H9 (cell line): ENCODE measurements at regions not wholly inside any gene's neighbourhood (a gene's known extent, or its start where the extent isn't known, plus 50 kb on each side); places are given as distances from the start of the nearest gene placed in this dataset.

Source experiments
- DNase-seq: peaks from one replicate; pipeline ENCODE4 v3.0.0-alpha.2; 2017
- H2AFZ ChIP-seq: one replicate; pipeline ENCODE4 v1.6.1; 2013; ENCODE audit warnings: mild to moderate bottlenecking, low read length, control low read depth, moderate library complexity
- H2AK5ac ChIP-seq: 2 replicates; pipeline ENCODE4 v1.6.1; 2013; ENCODE audit warnings: low read length, control low read depth, mixed read lengths; ENCODE audit not compliant: insufficient read length
- H2BK120ac ChIP-seq: one replicate; pipeline ENCODE4 v1.6.1; 2013; ENCODE audit warnings: low read depth, mild to moderate bottlenecking, low read length, control low read depth, inconsistent platforms; ENCODE audit not compliant: poor library complexity, severe bottlenecking
- H2BK12ac ChIP-seq: 2 replicates; pipeline ENCODE4 v1.6.1; 2013; ENCODE audit warnings: low read length, control low read depth, mixed read lengths, low read depth; ENCODE audit not compliant: insufficient read length
- H2BK15ac ChIP-seq: 2 replicates; pipeline ENCODE4 v1.6.1; 2013; ENCODE audit warnings: low read depth, low read length, control low read depth
- H2BK20ac ChIP-seq: one replicate; pipeline ENCODE4 v1.6.1; 2013; ENCODE audit warnings: low read depth, mild to moderate bottlenecking, low read length, control low read depth, inconsistent platforms; ENCODE audit not compliant: poor library complexity, severe bottlenecking
- H2BK5ac ChIP-seq: 2 replicates; pipeline ENCODE4 v1.6.1; 2013; ENCODE audit warnings: low read length, control low read depth, mixed read lengths; ENCODE audit not compliant: insufficient read length
- H3K14ac ChIP-seq: 2 replicates; pipeline ENCODE4 v1.6.1; 2013; ENCODE audit warnings: low read length, control low read depth; ENCODE audit not compliant: insufficient read depth
- H3K18ac ChIP-seq: 2 replicates; pipeline ENCODE4 v1.6.1; 2013; ENCODE audit warnings: low read depth, mild to moderate bottlenecking, mixed read lengths, low read length, control low read depth; ENCODE audit not compliant: insufficient read length
- H3K23ac ChIP-seq: 2 replicates; pipeline ENCODE4 v1.6.1; 2013; ENCODE audit warnings: low read length, control low read depth, mixed read lengths, low read depth; ENCODE audit not compliant: insufficient read length
- H3K23me2 ChIP-seq: 2 replicates; pipeline ENCODE4 v1.6.1; 2013; ENCODE audit warnings: low read depth, mild to moderate bottlenecking, mixed read lengths, low read length, control low read depth; ENCODE audit not compliant: insufficient read length, poor library complexity, severe bottlenecking
- H3K27ac ChIP-seq: 2 replicates; pipeline ENCODE4 v1.5.1; 2013; ENCODE audit warnings: low read length, control low read depth, mixed read lengths, low read depth; ENCODE audit not compliant: insufficient read length
- H3K27me3 ChIP-seq: 2 replicates; pipeline ENCODE4 v1.6.1; 2013; ENCODE audit warnings: low read length, control low read depth, inconsistent platforms; ENCODE audit not compliant: insufficient read depth
- H3K4ac ChIP-seq: 2 replicates; pipeline ENCODE4 v1.6.1; 2013; ENCODE audit warnings: low read depth, mild to moderate bottlenecking, control low read depth, inconsistent platforms, low read length, moderate library complexity
- H3K4me1 ChIP-seq: 2 replicates; pipeline ENCODE4 v1.6.1; 2013; ENCODE audit warnings: low read length, control low read depth, inconsistent platforms; ENCODE audit not compliant: insufficient read depth
- H3K4me2 ChIP-seq: 2 replicates; pipeline ENCODE4 v1.6.1; 2013; ENCODE audit warnings: low read length, control low read depth, mixed read lengths; ENCODE audit not compliant: insufficient read length, insufficient read depth
- H3K56ac ChIP-seq: 2 replicates; pipeline ENCODE4 v1.6.1; 2013; ENCODE audit warnings: low read depth, mild to moderate bottlenecking, mixed read lengths, low read length, control low read depth; ENCODE audit not compliant: insufficient read length
- H3K79me1 ChIP-seq: 2 replicates; pipeline ENCODE4 v1.6.1; 2013; ENCODE audit warnings: low read depth, mild to moderate bottlenecking, moderate library complexity, low read length, control low read depth, inconsistent platforms; ENCODE audit not compliant: insufficient read depth, poor library complexity, severe bottlenecking
- H3K79me2 ChIP-seq: 2 replicates; pipeline ENCODE4 v1.6.1; 2013; ENCODE audit warnings: low read length, control low read depth, inconsistent platforms; ENCODE audit not compliant: insufficient read depth
- H3K9ac ChIP-seq: 2 replicates; pipeline ENCODE4 v1.6.1; 2013; ENCODE audit warnings: low read length, control low read depth, mixed read lengths; ENCODE audit not compliant: insufficient read length; ENCODE audit errors: extremely low read depth
- H3K9me3 ChIP-seq: one replicate; pipeline ENCODE4 v1.6.1; 2013; ENCODE audit warnings: low read depth, low read length, inconsistent platforms; ENCODE audit not compliant: control insufficient read depth
- H3T11ph ChIP-seq: one replicate; pipeline ENCODE4 v1.6.1; 2013; ENCODE audit warnings: mild to moderate bottlenecking, low read length, control low read depth, inconsistent platforms
- H4K20me1 ChIP-seq: one replicate; pipeline ENCODE4 v1.6.1; 2013; ENCODE audit not compliant: control insufficient read depth, insufficient read length, insufficient read depth
- H4K5ac ChIP-seq: 2 replicates; pipeline ENCODE4 v1.6.1; 2013; ENCODE audit warnings: low read depth, mild to moderate bottlenecking, mixed read lengths, low read length, control low read depth; ENCODE audit not compliant: insufficient read length
- H4K8ac ChIP-seq: replicated peaks from 2 replicates; pipeline ENCODE4 v1.6.1; 2013; ENCODE audit warnings: low read length, control low read depth, mixed read lengths, low read depth; ENCODE audit not compliant: insufficient read length
- H4K91ac ChIP-seq: 2 replicates; pipeline ENCODE4 v1.6.1; 2013; ENCODE audit warnings: low read depth, mild to moderate bottlenecking, moderate library complexity, mixed read lengths, low read length, control low read depth; ENCODE audit not compliant: insufficient read length
- H3K27ac Mint-ChIP-seq, 3 experiments: 2 replicates in 2 of 3; 3 replicates in 1 of 3; pipeline ENCODE4 v1.8.0; 2020 to 2021; ENCODE audit warnings: mixed read lengths in 3 of 3, mild to moderate bottlenecking in 1 of 3, moderate library complexity in 1 of 3
- H3K27me3 Mint-ChIP-seq: 2 replicates; pipeline ENCODE4 v1.8.0; 2021; ENCODE audit warnings: low read depth, mild to moderate bottlenecking, moderate library complexity, mixed read lengths
- H3K36me3 Mint-ChIP-seq, 3 experiments: 2 replicates in 2 of 3; 3 replicates in 1 of 3; pipeline ENCODE4 v1.8.0; 2020 to 2021; ENCODE audit warnings: low read depth in 3 of 3, mixed read lengths in 3 of 3; ENCODE audit not compliant: insufficient read depth in 1 of 3
- H3K4me1 Mint-ChIP-seq, 2 experiments: 2 replicates each; pipeline ENCODE4 v1.8.0; 2020; ENCODE audit warnings: mixed read lengths in 2 of 2
- H3K4me3 Mint-ChIP-seq, 2 experiments: 2 replicates in 1 of 2; 3 replicates in 1 of 2; pipeline ENCODE4 v1.8.0; 2020 to 2021; ENCODE audit warnings: mild to moderate bottlenecking in 2 of 2, mixed read lengths in 2 of 2, moderate library complexity in 1 of 2
- H3K9me3 Mint-ChIP-seq, 2 experiments: 2 replicates in 1 of 2; 3 replicates in 1 of 2; pipeline ENCODE4 v1.8.0; 2020; ENCODE audit warnings: mild to moderate bottlenecking in 2 of 2, mixed read lengths in 2 of 2, moderate library complexity in 1 of 2
- WGBS: extraction: QIAGEN DNeasy Blood & Tissue Kit; methylation state at CpG from one replicate; pipeline ENCODE4 v1.1.7; 2013; ENCODE audit warnings: missing lambda C conversion rate, low lambda C conversion rate, mixed read lengths; ENCODE audit not compliant: insufficient read length; ENCODE audit errors: extremely low coverage; 5-methylcytosine and 5-hydroxymethylcytosine counted together
- TF ChIP-seq, protein P1 (sequence below): fragments of 200-600 bp; sonication (generic); conservative IDR thresholded peaks from 3 replicates; pipeline ENCODE4 v1.8.0; 2021; ENCODE audit warnings: antibody characterized with exemption, mild to moderate bottlenecking

DNA sequence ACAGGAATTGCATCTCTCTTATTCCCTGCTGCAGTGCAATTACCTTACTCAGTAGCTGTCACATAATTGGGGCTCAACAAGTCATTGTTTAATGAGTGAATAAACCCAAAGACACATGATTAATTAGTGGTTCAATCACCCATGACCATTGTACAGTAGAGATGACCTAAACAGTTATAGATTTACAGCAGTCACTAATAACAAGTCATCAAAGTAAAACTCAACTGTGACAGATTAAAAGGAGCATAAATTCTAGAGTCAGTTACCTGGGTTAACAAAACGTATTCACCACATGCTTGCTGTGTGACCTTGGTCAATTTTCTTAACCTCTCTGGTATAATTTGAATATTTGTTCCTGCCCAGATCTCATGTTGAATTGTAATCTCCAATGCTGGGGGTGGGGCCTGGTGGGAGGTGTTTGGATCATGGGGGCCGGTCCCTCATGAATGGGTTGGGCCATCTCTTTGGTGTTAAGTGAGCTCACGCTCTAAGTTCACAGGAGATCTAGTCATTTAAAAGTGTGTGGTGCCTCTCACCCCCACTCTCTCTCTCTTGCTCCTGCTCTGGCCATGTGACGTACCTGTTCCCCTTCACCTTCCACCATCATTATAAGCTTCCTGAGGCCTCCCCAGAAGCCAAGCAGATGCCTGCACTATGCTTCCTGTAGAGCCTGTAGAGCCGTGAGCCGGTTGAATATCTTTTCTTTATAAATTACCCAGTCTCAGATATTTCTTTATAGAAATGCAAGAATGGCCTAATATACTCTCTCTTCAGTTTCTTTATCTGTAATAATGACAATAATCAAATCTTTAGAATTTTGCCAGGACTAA lies 141.9 kb upstream of the PLEKHG7 start:
- no CpG with 5 or more reads among the region's 6 CpGs for WGBS
- no peak overlapping the region for H2AK5ac ChIP-seq
- H3K4ac ChIP-seq: no peak overlapping the region
- no peak overlapping the region for H2AFZ ChIP-seq
- no peak overlapping the region for H3K9ac ChIP-seq
- H3K18ac ChIP-seq: no peak overlapping the region
- no peak overlapping the region; a peak in 1 of 7 replicates for H3K27ac Mint-ChIP-seq
- H3K79me2 ChIP-seq: no peaks in the 10 kb centered on the region
- no peaks in the 10 kb centered on the region for H3K23me2 ChIP-seq
- H3K56ac ChIP-seq: no peak overlapping the region
- H3K4me1 Mint-ChIP-seq: peaks cover 7 to 8% of the 10 kb centered on the region in 2 experiments; a peak in 3 of 4 replicates
- no peak overlapping the region for H2BK20ac ChIP-seq
- TF ChIP-seq, protein P1, sequence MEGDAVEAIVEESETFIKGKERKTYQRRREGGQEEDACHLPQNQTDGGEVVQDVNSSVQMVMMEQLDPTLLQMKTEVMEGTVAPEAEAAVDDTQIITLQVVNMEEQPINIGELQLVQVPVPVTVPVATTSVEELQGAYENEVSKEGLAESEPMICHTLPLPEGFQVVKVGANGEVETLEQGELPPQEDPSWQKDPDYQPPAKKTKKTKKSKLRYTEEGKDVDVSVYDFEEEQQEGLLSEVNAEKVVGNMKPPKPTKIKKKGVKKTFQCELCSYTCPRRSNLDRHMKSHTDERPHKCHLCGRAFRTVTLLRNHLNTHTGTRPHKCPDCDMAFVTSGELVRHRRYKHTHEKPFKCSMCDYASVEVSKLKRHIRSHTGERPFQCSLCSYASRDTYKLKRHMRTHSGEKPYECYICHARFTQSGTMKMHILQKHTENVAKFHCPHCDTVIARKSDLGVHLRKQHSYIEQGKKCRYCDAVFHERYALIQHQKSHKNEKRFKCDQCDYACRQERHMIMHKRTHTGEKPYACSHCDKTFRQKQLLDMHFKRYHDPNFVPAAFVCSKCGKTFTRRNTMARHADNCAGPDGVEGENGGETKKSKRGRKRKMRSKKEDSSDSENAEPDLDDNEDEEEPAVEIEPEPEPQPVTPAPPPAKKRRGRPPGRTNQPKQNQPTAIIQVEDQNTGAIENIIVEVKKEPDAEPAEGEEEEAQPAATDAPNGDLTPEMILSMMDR: no peak
- H3K4me3 Mint-ChIP-seq: no peak overlapping the region
- no peak overlapping the region for H4K5ac ChIP-seq
- H2BK120ac ChIP-seq: no peak overlapping the region
- H4K20me1 ChIP-seq: no peaks in the 10 kb centered on the region
- H3K36me3 Mint-ChIP-seq: no peaks in the 10 kb centered on the region
- no peaks in the 10 kb centered on the region for H3K9me3 Mint-ChIP-seq
- no peak overlapping the region for H2BK5ac ChIP-seq
- no peak overlapping the region for H3K4me2 ChIP-seq
- H3K9me3 ChIP-seq: no peaks in the 10 kb centered on the region
- no peak overlapping the region for H3K23ac ChIP-seq
- no peak overlapping the region for H4K8ac ChIP-seq
- no peak overlapping the region for H2BK12ac ChIP-seq
- H3K79me1 ChIP-seq: no peaks in the 10 kb centered on the region
- H2BK15ac ChIP-seq: no peak overlapping the region
- H3K14ac ChIP-seq: no peak overlapping the region
- H3K27me3 ChIP-seq: no peaks in the 10 kb centered on the region
- no peak overlapping the region for H3T11ph ChIP-seq
- no peak for DNase-seq
- H4K91ac ChIP-seq: no peak overlapping the region
- H3K27ac ChIP-seq: no peak overlapping the region
- no peaks in the 10 kb centered on the region; the same call in 1 of the 2 replicates for H3K4me1 ChIP-seq
- H3K27me3 Mint-ChIP-seq: no peaks in the 10 kb centered on the region
